ENCODE measurements at regions not wholly inside any gene's neighbourhood (a gene's known extent, or its start where the extent isn't known, plus 50 kb on each side); places are given as distances from the start of the nearest gene placed in this dataset.

DNA sequence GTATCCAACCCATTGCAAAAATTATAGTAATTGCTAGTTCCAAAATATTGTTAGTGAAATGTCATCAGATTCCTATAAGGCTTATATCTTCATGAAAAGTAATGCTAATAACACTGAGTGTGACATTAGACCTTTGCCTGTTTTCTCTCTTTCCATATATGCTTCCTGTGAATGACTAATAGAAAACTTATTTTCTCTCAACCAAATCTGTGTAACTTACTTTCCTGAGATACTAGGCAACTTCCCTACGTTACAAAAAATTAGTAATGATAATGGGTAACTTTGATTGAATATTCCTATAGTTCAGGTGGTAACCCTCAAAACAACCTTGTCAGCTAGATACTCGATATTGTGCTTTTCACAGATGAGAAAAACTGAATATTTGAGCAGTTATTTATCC, 124.2 kb upstream of the HNRNPU start:
- BruUV-seq (replicated peaks) = no TSS peak
- CTCF ChIA-PET = interaction anchor here (0.6 to 4.4 kb wide), 3 partner anchors 14 to 54 kb away, joined by 3 to 22 read pairs (median 4); no protein-coding TSS in a partner anchor

DNA sequence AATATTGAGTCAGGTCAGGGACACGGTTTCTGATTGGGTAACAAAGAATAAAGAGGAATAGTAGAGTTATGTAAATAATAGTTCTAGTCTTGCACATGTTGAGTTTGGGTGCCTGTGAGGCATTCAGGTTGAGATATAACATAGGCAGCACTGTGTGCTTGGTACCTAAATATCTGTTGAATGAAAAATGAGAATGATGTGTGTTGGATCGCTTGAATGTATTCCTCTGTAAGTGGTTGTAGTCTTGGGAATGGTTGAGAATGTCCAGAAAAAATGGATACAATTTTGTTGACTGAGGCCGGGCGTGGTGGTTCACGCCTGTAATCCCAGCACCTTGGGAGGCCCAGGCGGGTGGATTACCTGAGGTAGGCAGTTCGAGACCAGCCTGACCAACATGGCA, 116.3 kb upstream of the HNRNPU start:
- CTCF ChIA-PET = no interaction called here
- POLR2A ChIA-PET = no interaction called here
- peak overlapping the region; percentile 18 for H3K27ac Mint-ChIP-seq (ENCODE audit: low read depth, unreplicated experiment)
- H3K4me3 Mint-ChIP-seq (ENCODE audit: unreplicated experiment) = no peak overlapping the region
- no peaks in the 10 kb centered on the region for H3K27me3 Mint-ChIP-seq (ENCODE audit: insufficient read depth, unreplicated experiment)
- intact Hi-C loops (cut with micrococcal nuclease) = no loop called here
- DNase-seq (ENCODE audit: unreplicated experiment) = no peak
- peaks cover 6% of the 10 kb centered on the region for H3K9me3 Mint-ChIP-seq (ENCODE audit: unreplicated experiment)
- peaks cover 6% of the 10 kb centered on the region for H3K36me3 Mint-ChIP-seq (ENCODE audit: insufficient read depth, unreplicated experiment)
- TF ChIP-seq, protein P1, sequence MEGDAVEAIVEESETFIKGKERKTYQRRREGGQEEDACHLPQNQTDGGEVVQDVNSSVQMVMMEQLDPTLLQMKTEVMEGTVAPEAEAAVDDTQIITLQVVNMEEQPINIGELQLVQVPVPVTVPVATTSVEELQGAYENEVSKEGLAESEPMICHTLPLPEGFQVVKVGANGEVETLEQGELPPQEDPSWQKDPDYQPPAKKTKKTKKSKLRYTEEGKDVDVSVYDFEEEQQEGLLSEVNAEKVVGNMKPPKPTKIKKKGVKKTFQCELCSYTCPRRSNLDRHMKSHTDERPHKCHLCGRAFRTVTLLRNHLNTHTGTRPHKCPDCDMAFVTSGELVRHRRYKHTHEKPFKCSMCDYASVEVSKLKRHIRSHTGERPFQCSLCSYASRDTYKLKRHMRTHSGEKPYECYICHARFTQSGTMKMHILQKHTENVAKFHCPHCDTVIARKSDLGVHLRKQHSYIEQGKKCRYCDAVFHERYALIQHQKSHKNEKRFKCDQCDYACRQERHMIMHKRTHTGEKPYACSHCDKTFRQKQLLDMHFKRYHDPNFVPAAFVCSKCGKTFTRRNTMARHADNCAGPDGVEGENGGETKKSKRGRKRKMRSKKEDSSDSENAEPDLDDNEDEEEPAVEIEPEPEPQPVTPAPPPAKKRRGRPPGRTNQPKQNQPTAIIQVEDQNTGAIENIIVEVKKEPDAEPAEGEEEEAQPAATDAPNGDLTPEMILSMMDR (IDR thresholded peaks at IDR 0.05; ENCODE audit: unreplicated experiment) = no peak
- no peaks in the 10 kb centered on the region for H3K4me1 Mint-ChIP-seq (ENCODE audit: insufficient read depth, unreplicated experiment)
- BruUV-seq (replicated peaks) = no TSS peak

More for the DNA sequence above, 124.2 kb upstream of the HNRNPU start:
- Mint-ChIP-seq H3K27me3 (ENCODE audit: insufficient read depth, unreplicated experiment) (no peaks in the 10 kb centered on the region), H3K4me3 (ENCODE audit: unreplicated experiment) (no peak overlapping the region), H3K9me3 (ENCODE audit: unreplicated experiment) (peaks cover 8% of the 10 kb centered on the region), H3K4me1 (ENCODE audit: insufficient read depth, unreplicated experiment) (peaks cover 24% of the 10 kb centered on the region), H3K36me3 (ENCODE audit: insufficient read depth, unreplicated experiment) (no peaks in the 10 kb centered on the region), H3K27ac (ENCODE audit: low read depth, unreplicated experiment) (no peak overlapping the region)
- intact Hi-C loops (cut with micrococcal nuclease) = no loop called here
- POLR2A ChIA-PET = interaction anchor here (1.2 to 4.0 kb wide), 3 partner anchors 17 to 154 kb away, joined by 3 to 24 read pairs (median 4); no protein-coding TSS in a partner anchor
- TF ChIP-seq, protein P1 (IDR thresholded peaks at IDR 0.05; ENCODE audit: unreplicated experiment) = no peak
- DNase-seq (ENCODE audit: unreplicated experiment) = no peak

DNA sequence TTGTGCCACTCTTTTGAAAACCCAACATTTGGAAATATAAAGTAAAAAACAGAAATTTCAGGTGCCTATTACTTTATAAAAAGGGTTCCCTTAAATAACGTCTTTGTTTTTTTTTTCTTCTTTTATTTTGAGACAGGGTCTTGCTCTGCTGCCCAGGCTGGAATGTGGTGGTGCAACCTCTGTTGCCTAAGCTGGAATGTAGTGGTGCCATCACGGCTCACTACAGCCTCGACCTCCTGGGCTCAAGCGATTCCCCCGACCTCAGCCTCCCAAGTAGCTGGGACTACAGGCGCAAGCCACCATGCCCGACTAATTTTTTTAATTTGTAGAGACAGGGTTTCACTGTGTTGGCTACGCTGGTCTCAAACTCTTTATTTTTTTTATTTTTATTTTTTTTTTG, 110.2 kb upstream of the HNRNPU start:
- Mint-ChIP-seq H3K4me1 (ENCODE audit: insufficient read depth, unreplicated experiment) (peaks cover 18% of the 10 kb centered on the region), H3K4me3 (ENCODE audit: unreplicated experiment) (no peak overlapping the region), H3K36me3 (ENCODE audit: insufficient read depth, unreplicated experiment) (peaks cover 35% of the 10 kb centered on the region), H3K27ac (ENCODE audit: low read depth, unreplicated experiment) (no peak overlapping the region), H3K9me3 (ENCODE audit: unreplicated experiment) (no peaks in the 10 kb centered on the region), H3K27me3 (ENCODE audit: insufficient read depth, unreplicated experiment) (no peaks in the 10 kb centered on the region)
- no TSS peak for BruUV-seq (replicated peaks)
- ChIA-PET CTCF (interaction anchor here (0.6 to 4.6 kb wide), 4 partner anchors 12 to 129 kb away, joined by 3 to 22 read pairs (median 12); no protein-coding TSS in a partner anchor), POLR2A (interaction anchor here (0.8 to 10.4 kb wide), 6 partner anchors 8 to 374 kb away, joined by 3 to 719 read pairs (median 32); partner anchors contain the start of genes COX20 and HNRNPU)
- DNase-seq (ENCODE audit: unreplicated experiment) = no peak
- intact Hi-C loops (cut with micrococcal nuclease) = loop anchor here (5.0 kb wide), 2 partner anchors 372 to 522 kb away; partner anchors contain the start of gene ADSS2
- TF ChIP-seq, protein P1 (IDR thresholded peaks at IDR 0.05; ENCODE audit: unreplicated experiment) = no peak

DNA sequence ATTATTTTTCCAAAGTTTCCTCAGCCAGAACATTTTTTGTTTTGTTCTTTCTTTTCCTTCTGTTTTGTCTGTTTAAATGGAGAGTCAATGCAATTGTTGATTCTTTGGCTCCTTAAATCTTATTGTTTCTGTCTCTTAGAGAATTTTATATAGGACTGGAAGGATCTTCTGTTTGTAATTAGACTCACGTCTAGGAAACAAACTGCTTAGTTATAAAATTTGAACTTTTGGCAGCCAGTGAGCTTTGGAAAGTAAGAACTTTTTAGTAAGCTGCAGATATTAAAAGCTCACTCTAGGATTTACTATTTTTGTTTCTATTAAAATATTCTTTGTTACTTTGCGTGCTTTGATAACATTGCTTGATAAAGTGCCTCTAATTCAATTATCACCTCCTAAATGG, 109.8 kb upstream of the HNRNPU start:
- TF ChIP-seq, protein P1 (IDR thresholded peaks at IDR 0.05; ENCODE audit: unreplicated experiment) = no peak
- Mint-ChIP-seq H3K9me3 (ENCODE audit: unreplicated experiment) (no peaks in the 10 kb centered on the region), H3K27ac (ENCODE audit: low read depth, unreplicated experiment) (no peak overlapping the region)

More for the DNA sequence above, 109.8 kb upstream of the HNRNPU start:
- H3K36me3 Mint-ChIP-seq (ENCODE audit: insufficient read depth, unreplicated experiment) = peaks cover 38% of the 10 kb centered on the region
- peaks cover 18% of the 10 kb centered on the region for H3K4me1 Mint-ChIP-seq (ENCODE audit: insufficient read depth, unreplicated experiment)
- DNase-seq (ENCODE audit: unreplicated experiment) = no peak
- CTCF ChIA-PET = interaction anchor here (0.6 to 4.6 kb wide), 5 partner anchors 13 to 294 kb away, joined by 3 to 22 read pairs (median 4); no protein-coding TSS in a partner anchor
- POLR2A ChIA-PET = interaction anchor here (0.6 to 10.4 kb wide), 9 partner anchors 9 to 518 kb away, joined by 3 to 719 read pairs (median 12); partner anchors contain the start of genes COX20 and HNRNPU
- intact Hi-C loops (cut with micrococcal nuclease) = loop anchor here (5.0 kb wide), 2 partner anchors 372 to 522 kb away; partner anchors contain the start of gene ADSS2
- no peaks in the 10 kb centered on the region for H3K27me3 Mint-ChIP-seq (ENCODE audit: insufficient read depth, unreplicated experiment)
- BruUV-seq (replicated peaks) = no TSS peak
- H3K4me3 Mint-ChIP-seq (ENCODE audit: unreplicated experiment) = no peak overlapping the region

All from MCF 10A (cell line).